GM12878 (cell line): ENCODE measurements at regions not wholly inside any gene's neighbourhood (a gene's known extent, or its start where the extent isn't known, plus 50 kb on each side); places are given as distances from the start of the nearest gene placed in this dataset.

ENCODE experiments used
- ATAC-seq: fragments of 200-7000 bp; cut with Tn5 transposase; 3 replicates; pipeline ENCODE4 v1.9.1; 2020; ENCODE audit warnings: mild to moderate bottlenecking, moderate library complexity
- BruUV-seq: library from RNA; stranded (reverse); fragments of 400-500 nt; replicated peaks from 2 replicates; lab custom pipeline; 2021; lab: Mats Ljungman, UMichigan
- CTCF ChIA-PET: fragments of 300-600 bp; sonication (Branson Sonifier 250); formaldehyde crosslinking; extraction: SDS; loops from one replicate; lab custom pipeline; 2021; ENCODE audit warnings: inconsistent platforms; lab: Yijun Ruan, JAX
- POLR2A ChIA-PET: fragments of 350-600 bp; formaldehyde crosslinking; extraction: SDS; loops from one replicate; lab custom pipeline; 2021; ENCODE audit warnings: inconsistent platforms; lab: Charles Lee
- RAD21 ChIA-PET: fragments of 300-600 bp; sonication (Branson Sonifier 250); formaldehyde crosslinking; loops from one replicate; lab custom pipeline; 2023; ENCODE audit warnings: antibody characterized with exemption; ENCODE audit not compliant: unreplicated experiment; lab: Charles Lee
- SMC1A ChIA-PET: fragments of 300-600 bp; sonication (Branson Sonifier 250); formaldehyde crosslinking; loops from one replicate; lab custom pipeline; 2023; ENCODE audit not compliant: unreplicated experiment, uncharacterized antibody; lab: Charles Lee
- DNase-seq: peaks from one replicate; pipeline ENCODE4 v3.0.0-alpha.2; 2011; ENCODE audit warnings: low read depth, low spot score
- FAIRE-seq: peaks from 3 replicates; lab custom pipeline; 2011; peaks lifted over from hg19 to GRCh38; lab: Jason Lieb, UNC
- H2AFZ ChIP-seq: 2 replicates; pipeline ENCODE4 v1.6.0; 2011; ENCODE audit warnings: low read depth, low read length, control low read depth; ENCODE audit not compliant: control insufficient read depth
- H3K27ac ChIP-seq: 2 replicates; pipeline ENCODE4 v1.5.1; 2011; ENCODE audit warnings: control low read depth; ENCODE audit not compliant: control insufficient read depth, insufficient read depth
- H3K27me3 ChIP-seq, 2 experiments: replicated peaks in 1 of 2; 2 replicates each; pipeline versions ENCODE4 v1.6.0 to v1.6.1; 2011; ENCODE audit warnings: low read length in 1 of 2; ENCODE audit not compliant: control insufficient read depth in 2 of 2, insufficient read depth in 2 of 2
- H3K36me3 ChIP-seq, 2 experiments: 2 replicates each; pipeline ENCODE4 v1.5.1; 2011; ENCODE audit warnings: low read length in 1 of 2; ENCODE audit not compliant: control insufficient read depth in 2 of 2, insufficient read depth in 2 of 2
- H3K4me1 ChIP-seq: 2 replicates; pipeline ENCODE4 v1.6.1; 2011; ENCODE audit warnings: mild to moderate bottlenecking, low read length, moderate library complexity, mixed read lengths; ENCODE audit not compliant: control insufficient read depth, insufficient read depth
- H3K4me2 ChIP-seq: 2 replicates; pipeline ENCODE4 v1.6.0; 2011; ENCODE audit warnings: control low read depth; ENCODE audit not compliant: control insufficient read depth, insufficient read depth
- H3K4me3 ChIP-seq: fragments of 200-600 bp; sonication (generic); 2 replicates; pipeline ENCODE4 v1.5.1; 2016
- H3K79me2 ChIP-seq: 2 replicates; pipeline ENCODE4 v1.6.0; 2011; ENCODE audit warnings: low read length; ENCODE audit not compliant: control insufficient read depth, insufficient read depth
- H3K9ac ChIP-seq: 2 replicates; pipeline ENCODE4 v1.8.0; 2011; ENCODE audit warnings: low read length, control low read depth, mixed read lengths; ENCODE audit not compliant: control insufficient read depth, insufficient read depth
- H3K9me3 ChIP-seq: replicated peaks from 3 replicates; pipeline ENCODE4 v1.5.1; 2011; ENCODE audit warnings: mild to moderate bottlenecking, low read length; ENCODE audit not compliant: control insufficient read depth, insufficient read depth
- H4K20me1 ChIP-seq: 2 replicates; pipeline ENCODE4 v1.6.0; 2011; ENCODE audit not compliant: control insufficient read depth, insufficient read depth
- IRF4 ChIP-seq: IDR thresholded peaks from 2 replicates; pipeline ENCODE4 v1.6.1; 2011; ENCODE audit warnings: low read depth, low read length
- JUND ChIP-seq: IDR thresholded peaks from 2 replicates; pipeline ENCODE4 v1.6.1; 2012; ENCODE audit warnings: low read depth, mild to moderate bottlenecking, low read length, improper control_type of control experiment, moderate library complexity
- NFYA ChIP-seq: IDR thresholded peaks from 2 replicates; pipeline ENCODE4 v1.6.1; 2011; ENCODE audit warnings: low read depth, mild to moderate bottlenecking, low read length, improper control_type of control experiment, borderline replicate concordance
- NRF1 ChIP-seq: conservative IDR thresholded peaks from 2 replicates; pipeline ENCODE4 v1.6.1; 2011; ENCODE audit warnings: mild to moderate bottlenecking, low read depth, low read length, improper control_type of control experiment
- RAD21 ChIP-seq: IDR thresholded peaks from 2 replicates; pipeline ENCODE4 v1.6.1; 2011; ENCODE audit warnings: mild to moderate bottlenecking, low read depth, low read length, moderate library complexity; ENCODE audit not compliant: insufficient read depth
- SREBF1 ChIP-seq: IDR thresholded peaks from 2 replicates; pipeline ENCODE4 v1.6.1; 2012; ENCODE audit warnings: mild to moderate bottlenecking, low read length
- TAF1 ChIP-seq: IDR thresholded peaks from 2 replicates; pipeline ENCODE4 v1.6.1; 2011; ENCODE audit warnings: mild to moderate bottlenecking, low read depth, low read length, borderline replicate concordance
- ZZZ3 ChIP-seq: IDR thresholded peaks from 2 replicates; pipeline ENCODE4 v1.6.1; 2011; ENCODE audit warnings: low read depth; ENCODE audit not compliant: control insufficient read depth, insufficient read length
- WGBS: methylation state at CpG from one replicate; pipeline ENCODE4 v1.1.6; 2016; ENCODE audit warnings: low lambda C conversion rate; ENCODE audit not compliant: insufficient replicate concordance, insufficient coverage; ENCODE audit errors: missing lambda C conversion rate; 5-methylcytosine and 5-hydroxymethylcytosine counted together
- in situ Hi-C: fragments of 300-500 bp; cut with MboI; formaldehyde crosslinking; loops from 9 replicates; pipeline ENCODE4 v1.14.3; 2018; ENCODE audit warnings: mixed read lengths
- intact Hi-C: fragments of 100-400 bp; cut with micrococcal nuclease; formaldehyde crosslinking; loops from one replicate; pipeline ENCODE4 v1.14.2; 2022; ENCODE audit not compliant: unreplicated experiment
- TF ChIP-seq, protein P1 (sequence below): fragments of 450-650 bp; IDR thresholded peaks from 2 replicates; pipeline ENCODE4 v1.6.1; 2016; ENCODE audit warnings: mild to moderate bottlenecking
- TF ChIP-seq, protein P2 (sequence below): IDR thresholded peaks from 2 replicates; pipeline ENCODE4 v1.6.1; 2011; ENCODE audit warnings: low read depth, mild to moderate bottlenecking, low read length, moderate library complexity, borderline replicate concordance; ENCODE audit errors: extremely low read depth
- TF ChIP-seq, protein P3 (sequence below): fragments of 450-650 bp; IDR thresholded peaks from 2 replicates; pipeline ENCODE4 v1.6.1; 2017; ENCODE audit warnings: mild to moderate bottlenecking, moderate library complexity
- TF ChIP-seq, protein P4 (sequence below): fragments of 450-650 bp; IDR thresholded peaks from 2 replicates; pipeline ENCODE4 v1.6.1; 2018; ENCODE audit warnings: mild to moderate bottlenecking, low read depth, moderate library complexity; ENCODE audit not compliant: partially characterized antibody

DNA sequence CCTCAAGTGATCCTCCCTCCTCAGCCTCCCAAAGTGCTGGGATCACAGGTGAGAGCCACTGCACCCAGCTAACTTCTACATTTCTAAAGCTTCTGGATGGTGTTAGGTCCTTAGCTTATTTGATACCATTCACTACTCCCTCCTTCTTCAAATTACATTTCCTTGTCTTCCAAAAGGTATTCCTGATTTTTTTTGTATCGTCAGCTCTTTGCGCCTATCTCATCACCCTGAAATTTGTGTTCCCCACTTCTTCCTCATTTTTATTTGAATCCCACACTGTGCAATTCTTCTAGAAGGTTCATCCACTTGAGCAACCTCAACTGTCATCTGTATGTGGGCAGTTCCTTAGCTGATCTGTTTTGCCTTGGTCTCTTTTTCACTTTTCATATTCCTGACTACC lies 241.8 kb upstream of the RGS6 start:
- ChIA-PET RAD21 (no interaction called here), SMC1A (interaction anchor here (0.7 to 2.1 kb wide), 7 partner anchors 9 to 367 kb away, joined by 3 to 6 read pairs (median 3); no protein-coding TSS in a partner anchor), CTCF (interaction anchor here (0.7 to 1.5 kb wide), 3 partner anchors 21 to 552 kb away, joined by 3 to 4 read pairs (median 3); no protein-coding TSS in a partner anchor), POLR2A (interaction anchor here (1.6 kb wide), 1 partner anchor 10 kb away, joined by 4 read pairs; no protein-coding TSS in a partner anchor)
- no peak overlapping the region for H3K27ac ChIP-seq
- no peaks in the 10 kb centered on the region for H3K27me3 ChIP-seq
- intact Hi-C loops = no loop called here
- H3K4me2 ChIP-seq = no peak overlapping the region
- BruUV-seq = no TSS peak
- H4K20me1 ChIP-seq = no peaks in the 10 kb centered on the region
- H3K9me3 ChIP-seq = no peaks in the 10 kb centered on the region
- DNase-seq = no peak
- ATAC-seq = no peak
- peaks cover 2 to 10% of the 10 kb centered on the region in 2 experiments for H3K36me3 ChIP-seq
- H3K9ac ChIP-seq = no peak overlapping the region
- H3K4me1 ChIP-seq = no peaks in the 10 kb centered on the region
- TF ChIP-seq TAF1 = no peak
- TF ChIP-seq, protein P1, sequence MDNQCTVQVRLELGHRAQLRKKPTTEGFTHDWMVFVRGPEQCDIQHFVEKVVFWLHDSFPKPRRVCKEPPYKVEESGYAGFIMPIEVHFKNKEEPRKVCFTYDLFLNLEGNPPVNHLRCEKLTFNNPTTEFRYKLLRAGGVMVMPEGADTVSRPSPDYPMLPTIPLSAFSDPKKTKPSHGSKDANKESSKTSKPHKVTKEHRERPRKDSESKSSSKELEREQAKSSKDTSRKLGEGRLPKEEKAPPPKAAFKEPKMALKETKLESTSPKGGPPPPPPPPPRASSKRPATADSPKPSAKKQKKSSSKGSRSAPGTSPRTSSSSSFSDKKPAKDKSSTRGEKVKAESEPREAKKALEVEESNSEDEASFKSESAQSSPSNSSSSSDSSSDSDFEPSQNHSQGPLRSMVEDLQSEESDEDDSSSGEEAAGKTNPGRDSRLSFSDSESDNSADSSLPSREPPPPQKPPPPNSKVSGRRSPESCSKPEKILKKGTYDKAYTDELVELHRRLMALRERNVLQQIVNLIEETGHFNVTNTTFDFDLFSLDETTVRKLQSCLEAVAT = no peak
- no peak for TF ChIP-seq ZZZ3
- TF ChIP-seq, protein P2, sequence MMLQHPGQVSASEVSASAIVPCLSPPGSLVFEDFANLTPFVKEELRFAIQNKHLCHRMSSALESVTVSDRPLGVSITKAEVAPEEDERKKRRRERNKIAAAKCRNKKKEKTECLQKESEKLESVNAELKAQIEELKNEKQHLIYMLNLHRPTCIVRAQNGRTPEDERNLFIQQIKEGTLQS = no peak
- no peak for TF ChIP-seq NFYA
- no peak for TF ChIP-seq RAD21
- TF ChIP-seq IRF4 = no peak
- TF ChIP-seq, protein P3, sequence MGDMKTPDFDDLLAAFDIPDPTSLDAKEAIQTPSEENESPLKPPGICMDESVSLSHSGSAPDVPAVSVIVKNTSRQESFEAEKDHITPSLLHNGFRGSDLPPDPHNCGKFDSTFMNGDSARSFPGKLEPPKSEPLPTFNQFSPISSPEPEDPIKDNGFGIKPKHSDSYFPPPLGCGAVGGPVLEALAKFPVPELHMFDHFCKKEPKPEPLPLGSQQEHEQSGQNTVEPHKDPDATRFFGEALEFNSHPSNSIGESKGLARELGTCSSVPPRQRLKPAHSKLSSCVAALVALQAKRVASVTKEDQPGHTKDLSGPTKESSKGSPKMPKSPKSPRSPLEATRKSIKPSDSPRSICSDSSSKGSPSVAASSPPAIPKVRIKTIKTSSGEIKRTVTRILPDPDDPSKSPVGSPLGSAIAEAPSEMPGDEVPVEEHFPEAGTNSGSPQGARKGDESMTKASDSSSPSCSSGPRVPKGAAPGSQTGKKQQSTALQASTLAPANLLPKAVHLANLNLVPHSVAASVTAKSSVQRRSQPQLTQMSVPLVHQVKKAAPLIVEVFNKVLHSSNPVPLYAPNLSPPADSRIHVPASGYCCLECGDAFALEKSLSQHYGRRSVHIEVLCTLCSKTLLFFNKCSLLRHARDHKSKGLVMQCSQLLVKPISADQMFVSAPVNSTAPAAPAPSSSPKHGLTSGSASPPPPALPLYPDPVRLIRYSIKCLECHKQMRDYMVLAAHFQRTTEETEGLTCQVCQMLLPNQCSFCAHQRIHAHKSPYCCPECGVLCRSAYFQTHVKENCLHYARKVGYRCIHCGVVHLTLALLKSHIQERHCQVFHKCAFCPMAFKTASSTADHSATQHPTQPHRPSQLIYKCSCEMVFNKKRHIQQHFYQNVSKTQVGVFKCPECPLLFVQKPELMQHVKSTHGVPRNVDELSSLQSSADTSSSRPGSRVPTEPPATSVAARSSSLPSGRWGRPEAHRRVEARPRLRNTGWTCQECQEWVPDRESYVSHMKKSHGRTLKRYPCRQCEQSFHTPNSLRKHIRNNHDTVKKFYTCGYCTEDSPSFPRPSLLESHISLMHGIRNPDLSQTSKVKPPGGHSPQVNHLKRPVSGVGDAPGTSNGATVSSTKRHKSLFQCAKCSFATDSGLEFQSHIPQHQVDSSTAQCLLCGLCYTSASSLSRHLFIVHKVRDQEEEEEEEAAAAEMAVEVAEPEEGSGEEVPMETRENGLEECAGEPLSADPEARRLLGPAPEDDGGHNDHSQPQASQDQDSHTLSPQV = no peak
- no peak for TF ChIP-seq JUND
- no peak for TF ChIP-seq NRF1
- TF ChIP-seq, protein P4, sequence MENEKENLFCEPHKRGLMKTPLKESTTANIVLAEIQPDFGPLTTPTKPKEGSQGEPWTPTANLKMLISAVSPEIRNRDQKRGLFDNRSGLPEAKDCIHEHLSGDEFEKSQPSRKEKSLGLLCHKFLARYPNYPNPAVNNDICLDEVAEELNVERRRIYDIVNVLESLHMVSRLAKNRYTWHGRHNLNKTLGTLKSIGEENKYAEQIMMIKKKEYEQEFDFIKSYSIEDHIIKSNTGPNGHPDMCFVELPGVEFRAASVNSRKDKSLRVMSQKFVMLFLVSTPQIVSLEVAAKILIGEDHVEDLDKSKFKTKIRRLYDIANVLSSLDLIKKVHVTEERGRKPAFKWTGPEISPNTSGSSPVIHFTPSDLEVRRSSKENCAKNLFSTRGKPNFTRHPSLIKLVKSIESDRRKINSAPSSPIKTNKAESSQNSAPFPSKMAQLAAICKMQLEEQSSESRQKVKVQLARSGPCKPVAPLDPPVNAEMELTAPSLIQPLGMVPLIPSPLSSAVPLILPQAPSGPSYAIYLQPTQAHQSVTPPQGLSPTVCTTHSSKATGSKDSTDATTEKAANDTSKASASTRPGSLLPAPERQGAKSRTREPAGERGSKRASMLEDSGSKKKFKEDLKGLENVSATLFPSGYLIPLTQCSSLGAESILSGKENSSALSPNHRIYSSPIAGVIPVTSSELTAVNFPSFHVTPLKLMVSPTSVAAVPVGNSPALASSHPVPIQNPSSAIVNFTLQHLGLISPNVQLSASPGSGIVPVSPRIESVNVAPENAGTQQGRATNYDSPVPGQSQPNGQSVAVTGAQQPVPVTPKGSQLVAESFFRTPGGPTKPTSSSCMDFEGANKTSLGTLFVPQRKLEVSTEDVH = no peak
- no peak for TF ChIP-seq SREBF1
- TF ChIP-seq, all 136 proteins: peak for 0
- in situ Hi-C loops = no loop called here
- Histone ChIP-seq H2AFZ (no peak overlapping the region), H3K4me3 (no peak overlapping the region), H3K79me2 (no peaks in the 10 kb centered on the region)
- 95% methylated on average over 2 of the region's 2 CpGs for WGBS
- no peak for FAIRE-seq
